Germinal center (tissue), 1 donor: ENCODE measurements at regions not wholly inside any gene's neighbourhood (a gene's known extent, or its start where the extent isn't known, plus 50 kb on each side); places are given as distances from the start of the nearest gene placed in this dataset.

Experiments used
- DNase-seq: peaks from one replicate; pipeline ENCODE4 v3.0.0; 2012; ENCODE audit warnings: mixed read lengths, low spot score

DNA sequence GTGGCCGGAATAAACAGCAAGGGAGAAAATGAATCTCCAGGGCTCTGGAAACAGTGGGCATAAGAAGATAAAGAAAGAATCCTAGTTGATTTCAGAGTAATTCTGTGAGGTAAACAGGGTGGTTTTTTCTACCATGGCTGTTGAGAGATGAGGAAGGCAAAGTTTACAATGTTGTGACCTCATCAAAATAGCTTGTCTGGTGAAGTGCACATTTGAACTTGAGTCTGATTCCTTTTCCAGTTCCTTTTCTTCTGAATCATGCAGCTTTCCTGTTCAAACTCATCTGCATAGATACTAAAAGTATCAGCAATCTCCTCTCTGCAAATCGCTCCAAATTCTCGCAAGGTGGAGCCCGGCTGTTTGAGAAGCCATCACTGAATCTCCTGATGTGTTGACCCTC, 161.7 kb downstream of the PLPP3 start:
- DNase-seq: no peak

DNA sequence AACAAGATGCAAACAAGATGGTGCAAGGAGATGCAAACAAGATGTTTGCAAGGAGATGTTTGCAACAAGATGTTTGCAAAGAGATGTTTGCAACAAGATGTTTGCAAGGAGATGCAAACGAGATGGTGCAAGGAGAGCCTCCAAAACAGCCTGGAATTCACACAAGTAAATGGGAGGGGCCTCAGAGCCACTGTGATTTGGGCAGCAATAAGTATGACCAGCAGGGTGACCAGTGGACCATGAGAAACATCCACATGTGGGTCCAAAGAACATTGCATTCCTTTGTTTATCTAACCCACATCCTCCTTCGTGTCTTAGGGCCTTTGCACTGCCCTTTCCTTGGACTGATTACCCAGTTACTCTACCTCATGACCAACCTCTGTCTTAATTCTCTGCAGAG, 162.9 kb downstream of the PLPP3 start:
- DNase-seq: no peak

DNA sequence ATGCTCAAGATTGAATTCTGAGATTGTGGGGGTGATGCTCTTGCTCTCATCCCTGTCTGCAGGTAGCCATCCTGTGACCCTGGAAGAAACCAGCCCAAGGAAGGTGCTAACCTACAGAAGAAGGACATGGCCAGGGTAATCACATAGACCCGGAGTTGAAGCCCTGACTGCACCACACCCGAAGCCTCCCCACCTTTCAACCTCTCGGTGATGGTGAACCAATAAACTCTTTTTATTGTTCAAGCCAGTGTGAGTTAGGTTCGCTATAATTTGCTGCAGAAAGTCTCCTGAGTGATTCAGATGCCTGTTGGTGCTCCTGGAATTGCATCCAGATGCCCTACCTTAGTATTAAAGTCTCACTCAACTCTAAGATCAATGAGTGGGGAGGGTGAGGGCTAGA, 163.6 kb downstream of the PLPP3 start:
- no peak for DNase-seq

DNA sequence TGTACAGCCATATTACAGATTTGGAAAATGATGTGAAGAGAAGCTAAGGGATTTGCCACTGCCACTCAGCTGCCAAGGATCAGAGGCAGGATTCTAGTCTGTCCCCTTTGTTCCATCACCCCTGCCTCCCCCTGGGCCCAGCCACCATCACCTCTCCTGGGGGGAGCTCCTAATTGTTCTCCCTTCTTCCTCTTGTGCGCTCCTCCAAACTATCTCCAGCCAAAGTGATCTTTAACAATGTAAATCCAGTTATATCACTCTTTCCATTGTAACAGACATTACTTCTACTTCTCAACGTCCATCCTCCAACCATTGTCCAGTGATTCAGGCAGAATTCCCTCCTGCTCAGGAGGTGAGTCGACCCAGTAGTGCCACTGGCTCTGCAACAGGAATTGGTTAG, 164.1 kb downstream of the PLPP3 start:
- DNase-seq: no peak

- no peak for DNase-seq
Measured at GRCh38 chr1:56414728-56415224, 164.6 kb downstream of the PLPP3 start.

- no peak for DNase-seq
Measured at GRCh38 chr1:56413671-56414199, 165.6 kb downstream of the PLPP3 start.

DNA sequence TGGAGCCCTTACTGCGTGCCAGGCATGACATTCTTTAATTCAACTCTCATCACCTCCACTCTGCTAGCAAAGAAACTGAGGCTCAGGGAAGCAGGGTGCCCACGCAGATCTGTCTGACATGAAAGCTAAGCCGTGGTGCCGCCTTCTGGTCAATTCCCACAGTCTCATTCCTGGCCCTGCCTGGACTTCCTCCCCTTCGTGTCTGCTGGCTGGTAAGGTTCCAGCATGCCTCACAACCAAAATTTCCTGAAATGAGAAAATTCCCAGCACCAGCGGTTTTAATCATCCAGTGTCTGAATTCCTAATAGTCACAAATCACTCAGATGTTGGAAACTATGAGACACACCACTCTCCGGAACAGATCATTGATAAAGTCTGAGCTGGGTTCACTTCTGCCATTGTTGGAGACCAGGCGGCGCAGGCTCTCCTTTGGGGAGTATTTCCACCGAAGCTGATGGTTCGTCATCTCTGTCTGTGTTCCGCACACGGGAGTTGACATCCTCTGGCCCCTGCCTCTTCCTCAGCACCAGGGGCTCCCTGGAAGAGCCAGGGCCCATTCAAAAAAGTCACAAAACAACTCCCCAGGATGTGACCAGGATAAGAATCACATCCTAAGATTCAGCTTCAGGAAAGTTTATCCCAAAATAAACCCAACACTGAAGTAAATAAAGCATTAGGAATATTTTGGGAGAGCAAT, 167.7 kb downstream of the PLPP3 start:
- no peak for DNase-seq

- DNase-seq: no peak
Measured at GRCh38 chr1:56411021-56411420, 168.3 kb downstream of the PLPP3 start.

DNA sequence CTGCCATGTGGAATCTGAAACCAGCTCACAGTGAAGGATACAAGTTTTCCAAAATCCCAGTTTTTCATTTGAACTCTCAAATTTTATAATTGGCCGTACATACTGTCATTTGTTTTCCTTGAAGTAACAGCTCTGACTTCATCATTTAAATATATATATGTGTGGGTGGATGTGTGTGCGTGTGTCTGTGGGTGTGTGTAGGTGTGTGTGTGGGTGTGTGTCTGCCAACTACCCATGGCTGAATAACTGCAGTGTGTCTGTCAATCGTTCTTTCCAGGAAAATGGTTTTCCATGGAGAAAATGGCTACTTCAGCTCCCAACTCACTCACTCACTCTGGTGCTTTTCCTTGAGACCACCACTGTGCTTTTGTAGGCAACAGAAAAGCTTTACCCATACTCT, 169.0 kb downstream of the PLPP3 start:
- DNase-seq: no peak

GRCh38 chr1:56409112-56409691, 170.2 kb downstream of the PLPP3 start:
- DNase-seq: peak; percentile 46

- no peak for DNase-seq
Measured at GRCh38 chr1:56406821-56407220, 172.5 kb downstream of the PLPP3 start.

DNA sequence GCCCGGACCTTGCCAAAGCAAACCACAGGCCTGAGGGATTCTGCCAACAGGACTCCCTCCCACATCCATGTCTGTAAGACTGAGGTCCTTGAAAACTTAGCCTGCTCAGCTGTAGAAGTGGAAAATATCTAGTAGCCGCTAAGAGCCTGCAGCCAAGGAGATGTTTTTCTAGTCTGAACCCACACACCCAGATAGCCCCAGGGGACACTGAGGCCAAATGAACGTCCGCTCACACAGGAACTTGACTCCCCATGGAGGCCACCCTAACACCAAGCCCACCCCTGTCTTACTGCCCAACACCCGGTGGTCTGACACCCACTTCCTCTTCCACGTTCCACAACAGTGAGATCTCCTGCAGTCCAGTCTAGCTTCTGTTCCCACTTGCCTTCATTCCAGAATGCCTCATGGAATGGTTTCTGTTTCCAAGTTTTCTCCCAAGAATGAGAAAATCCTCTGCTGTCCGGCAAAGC, 174.8 kb downstream of the PLPP3 start:
- DNase-seq: no peak

DNA sequence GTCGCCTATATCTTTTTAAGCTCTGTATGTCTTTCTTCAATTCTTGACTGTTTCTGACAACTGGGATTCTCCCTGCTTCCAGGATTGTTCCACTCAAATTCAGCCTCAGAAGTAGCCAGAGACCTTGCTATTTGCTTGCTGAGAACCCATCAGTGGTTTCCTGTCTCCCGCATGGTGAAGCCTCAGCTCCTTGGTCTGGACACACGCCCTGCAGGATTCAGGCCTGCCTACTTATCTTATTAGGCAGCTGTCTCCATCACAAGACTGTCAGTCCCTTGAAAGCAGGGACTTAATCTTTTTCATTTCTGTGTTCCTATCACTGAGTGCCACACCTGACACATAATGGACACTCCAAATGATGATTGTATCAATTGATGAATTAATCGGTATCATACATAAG, 175.3 kb downstream of the PLPP3 start:
- no peak for DNase-seq

DNA sequence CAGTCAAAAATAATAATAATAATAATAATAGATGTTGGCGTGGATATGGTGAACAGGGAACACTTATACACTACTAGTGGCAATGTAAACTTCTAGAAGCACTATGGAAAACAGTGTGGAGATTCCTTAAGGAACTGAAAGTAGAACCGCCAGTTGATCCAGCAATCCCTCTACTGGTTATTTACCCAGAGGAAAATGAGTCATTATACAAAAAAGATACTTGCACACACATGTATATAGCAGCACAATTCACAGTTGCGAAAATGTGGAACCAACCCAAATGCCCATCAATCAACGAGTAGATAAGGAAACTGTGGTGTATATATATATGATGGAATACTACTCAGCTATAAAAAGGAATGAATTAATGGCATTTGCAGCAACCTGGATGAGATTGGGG, 176.0 kb downstream of the PLPP3 start:
- DNase-seq: no peak

DNA sequence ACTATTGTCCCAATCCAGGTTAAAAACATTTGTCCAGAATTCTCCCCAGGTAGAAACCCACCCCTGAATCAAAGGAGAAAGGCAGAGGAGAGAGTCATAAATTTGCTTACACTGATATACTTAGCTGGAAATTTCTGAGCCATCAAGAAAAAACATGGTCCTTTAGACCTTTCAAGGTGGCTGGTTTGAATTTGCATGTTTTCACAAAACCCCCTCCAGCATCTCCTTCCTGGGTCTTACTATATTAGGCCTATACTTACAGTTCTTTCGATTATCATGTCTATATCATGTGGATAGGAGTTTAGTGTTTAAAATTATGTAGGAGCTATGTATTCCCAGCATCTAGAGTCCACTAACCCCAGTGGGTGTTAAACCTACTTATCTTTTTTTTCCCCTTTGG, 178.2 kb downstream of the PLPP3 start:
- no peak for DNase-seq

GRCh38 chr1:56400526-56400925, 178.8 kb downstream of the PLPP3 start:
- DNase-seq: no peak

GRCh38 chr1:56399795-56400194, 179.6 kb downstream of the PLPP3 start:
- DNase-seq: no peak

DNA sequence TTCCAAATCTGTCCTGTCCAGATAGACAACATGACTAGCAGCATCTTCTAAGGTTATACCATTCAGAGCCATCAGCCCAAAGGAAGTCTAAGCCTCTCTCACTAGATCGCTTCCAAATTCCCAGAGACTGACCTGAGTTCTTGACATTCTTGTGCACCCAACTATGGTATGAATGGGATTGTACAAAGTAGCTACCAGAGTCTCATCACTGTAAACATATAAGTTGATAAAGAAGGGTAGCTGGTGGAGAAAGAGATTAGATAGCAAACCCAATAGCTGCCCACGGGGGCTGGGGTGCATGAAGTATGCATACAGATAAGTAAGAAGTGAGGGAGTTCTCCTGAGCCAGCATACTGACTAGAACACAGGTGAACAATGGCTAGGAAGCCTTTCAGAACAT, 180.0 kb downstream of the PLPP3 start:
- no peak for DNase-seq

GRCh38 chr1:56397811-56398231, 181.5 kb downstream of the PLPP3 start:
- DNase-seq: no peak

- no peak for DNase-seq
Measured at GRCh38 chr1:56397409-56397808, 182.0 kb downstream of the PLPP3 start.

DNA sequence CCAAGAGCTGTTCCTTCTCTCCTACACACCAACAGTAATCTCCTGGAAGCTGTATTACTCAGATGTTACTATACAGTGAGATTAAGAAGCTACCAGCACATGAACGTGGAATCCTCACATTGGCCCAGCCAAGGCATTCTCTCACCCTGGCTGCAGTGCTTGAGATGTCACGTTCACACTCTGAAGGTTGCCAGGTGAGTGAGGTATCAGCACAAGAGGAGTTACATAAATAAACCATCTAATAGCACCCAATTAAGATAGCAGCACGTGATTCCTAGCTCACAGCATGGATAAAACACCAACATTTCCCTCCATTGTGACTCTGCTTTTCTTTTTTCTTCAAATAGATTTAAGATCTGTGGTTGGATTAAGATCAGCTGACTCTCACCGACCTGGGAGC, 182.8 kb downstream of the PLPP3 start:
- DNase-seq: no peak

DNA sequence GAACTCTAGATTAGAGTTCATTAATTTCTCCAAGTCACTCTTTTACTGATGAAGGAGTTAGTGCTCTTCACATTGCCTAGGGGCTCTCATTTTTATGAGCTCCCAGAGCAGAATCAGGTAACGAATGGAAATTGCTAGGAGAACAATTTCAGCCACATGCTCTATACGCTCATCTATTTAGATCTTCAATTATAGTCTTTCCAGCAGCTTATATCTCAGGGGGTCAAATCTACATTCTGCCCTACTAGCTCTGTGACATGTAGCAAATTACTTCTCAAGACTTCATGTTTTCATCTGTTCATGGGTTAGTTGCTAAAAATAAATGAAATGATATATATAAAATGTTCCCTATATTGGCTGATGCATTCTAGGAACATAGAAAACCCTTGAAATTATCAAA, 183.6 kb downstream of the PLPP3 start:
- no peak for DNase-seq

DNA sequence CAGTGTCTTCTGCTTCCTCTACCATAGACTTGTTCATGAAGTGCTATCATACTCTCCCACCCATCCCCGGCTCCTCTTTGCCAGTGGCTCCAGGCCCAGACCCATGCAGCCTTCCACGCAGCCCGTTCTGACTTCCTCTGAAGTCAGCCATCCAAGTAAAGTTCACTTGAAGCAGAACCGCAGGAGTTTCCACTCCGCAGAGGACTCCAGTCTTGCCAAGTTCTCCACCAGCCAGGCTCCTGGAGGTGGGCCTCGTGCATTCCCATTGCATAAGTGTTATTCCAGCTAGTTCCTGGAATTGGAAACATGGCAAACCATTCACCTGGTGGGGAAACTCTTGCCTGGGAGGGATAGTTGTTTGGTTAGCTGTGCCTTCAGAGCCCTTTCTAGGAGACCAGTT, 185.1 kb downstream of the PLPP3 start:
- no peak for DNase-seq
